ENCODE measurements at regions not wholly inside any gene's neighbourhood (a gene's known extent, or its start where the extent isn't known, plus 50 kb on each side); places are given as distances from the start of the nearest gene placed in this dataset.

DNA sequence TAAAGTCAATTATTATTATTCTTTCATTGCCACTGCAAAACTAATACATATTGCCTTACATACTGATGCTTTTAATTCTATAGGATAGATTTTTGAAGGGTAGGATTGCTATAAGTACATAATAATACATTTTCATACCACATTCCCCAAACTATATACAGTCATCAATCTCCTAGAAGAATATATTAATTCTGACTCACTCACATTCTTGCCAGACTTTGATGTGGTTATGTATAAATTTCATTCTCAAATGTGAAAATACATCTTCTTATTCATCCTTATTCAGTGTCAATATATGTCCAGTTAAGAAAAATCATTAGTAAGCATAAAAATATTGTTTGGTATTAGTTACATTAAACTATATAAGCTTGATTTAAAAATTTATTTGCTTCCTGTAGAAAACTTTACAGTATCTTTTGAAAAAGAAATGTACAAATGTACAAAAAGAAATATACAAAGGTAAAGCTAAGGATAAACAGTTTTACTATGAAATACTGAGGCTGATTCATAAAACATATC, 458.8 kb upstream of the CNTN5 start:
- TF ChIP-seq, protein P1, sequence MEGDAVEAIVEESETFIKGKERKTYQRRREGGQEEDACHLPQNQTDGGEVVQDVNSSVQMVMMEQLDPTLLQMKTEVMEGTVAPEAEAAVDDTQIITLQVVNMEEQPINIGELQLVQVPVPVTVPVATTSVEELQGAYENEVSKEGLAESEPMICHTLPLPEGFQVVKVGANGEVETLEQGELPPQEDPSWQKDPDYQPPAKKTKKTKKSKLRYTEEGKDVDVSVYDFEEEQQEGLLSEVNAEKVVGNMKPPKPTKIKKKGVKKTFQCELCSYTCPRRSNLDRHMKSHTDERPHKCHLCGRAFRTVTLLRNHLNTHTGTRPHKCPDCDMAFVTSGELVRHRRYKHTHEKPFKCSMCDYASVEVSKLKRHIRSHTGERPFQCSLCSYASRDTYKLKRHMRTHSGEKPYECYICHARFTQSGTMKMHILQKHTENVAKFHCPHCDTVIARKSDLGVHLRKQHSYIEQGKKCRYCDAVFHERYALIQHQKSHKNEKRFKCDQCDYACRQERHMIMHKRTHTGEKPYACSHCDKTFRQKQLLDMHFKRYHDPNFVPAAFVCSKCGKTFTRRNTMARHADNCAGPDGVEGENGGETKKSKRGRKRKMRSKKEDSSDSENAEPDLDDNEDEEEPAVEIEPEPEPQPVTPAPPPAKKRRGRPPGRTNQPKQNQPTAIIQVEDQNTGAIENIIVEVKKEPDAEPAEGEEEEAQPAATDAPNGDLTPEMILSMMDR (IDR thresholded peaks at IDR 0.05 in 8 of 11, conservative IDR thresholded peaks at IDR 0.05 in 3 of 11): no peak
- TF ChIP-seq POLR2A (IDR thresholded peaks at IDR 0.05): no peak
- no peak for TF ChIP-seq POLR2AphosphoS5 (IDR thresholded peaks at IDR 0.05)
